ENCODE measurements at regions not wholly inside any gene's neighbourhood (a gene's known extent, or its start where the extent isn't known, plus 50 kb on each side); places are given as distances from the start of the nearest gene placed in this dataset.

GRCh38 chr16:86283944-86284343 lies 226.4 kb upstream of the FOXF1 start:
- Histone ChIP-seq H3K36me3 (ENCODE audit: control insufficient read depth, low read length) (no peaks in the 10 kb centered on the region), H3K4me2 (ENCODE audit: low read length) (no peak overlapping the region), H3K27ac (ENCODE audit: low read depth, low read length) (no peak overlapping the region), H4K20me1 (ENCODE audit: control insufficient read depth, insufficient read depth, low read depth, low read length) (no peaks in the 10 kb centered on the region), H3K9me3 (ENCODE audit: control insufficient read depth, insufficient read depth, low read length) (no peaks in the 10 kb centered on the region), H3K9me2 (replicated peaks; ENCODE audit: control insufficient read depth, low read length) (no peaks in the 10 kb centered on the region), H3K4me1 (ENCODE audit: control insufficient read depth, low read length) (no peaks in the 10 kb centered on the region), H3F3A (ENCODE audit: control insufficient read depth, insufficient read depth) (no peaks in the 10 kb centered on the region), H3K79me2 (ENCODE audit: control insufficient read depth, low read length) (no peaks in the 10 kb centered on the region), H3K4me3 (ENCODE audit: low read length) (no peak overlapping the region), H3K27me3 (ENCODE audit: control insufficient read depth, low read length) (peaks cover 14% of the 10 kb centered on the region)
- TF ChIP-seq EZH2phosphoT487 (IDR thresholded peaks at IDR 0.05; ENCODE audit: borderline replicate concordance, low read length) (no peak), CTCF (IDR thresholded peaks at IDR 0.05; ENCODE audit: low read depth, low read length, poor library complexity, severe bottlenecking) (no peak)

- H3K4me1 ChIP-seq (ENCODE audit: control insufficient read depth, low read length), result no peaks in the 10 kb centered on the region
- no peak overlapping the region for H3K4me2 ChIP-seq (ENCODE audit: low read length)
- TF ChIP-seq CTCF (IDR thresholded peaks at IDR 0.05; ENCODE audit: low read depth, low read length, poor library complexity, severe bottlenecking) (no peak), EZH2phosphoT487 (IDR thresholded peaks at IDR 0.05; ENCODE audit: borderline replicate concordance, low read length) (no peak)
- H3K4me3 ChIP-seq (ENCODE audit: low read length), result no peak overlapping the region
- H3K9me2 ChIP-seq (replicated peaks; ENCODE audit: control insufficient read depth, low read length), result no peaks in the 10 kb centered on the region
- no peaks in the 10 kb centered on the region for H4K20me1 ChIP-seq (ENCODE audit: control insufficient read depth, insufficient read depth, low read depth, low read length)
- H3K79me2 ChIP-seq (ENCODE audit: control insufficient read depth, low read length), result no peaks in the 10 kb centered on the region
- no peak overlapping the region for H3K27ac ChIP-seq (ENCODE audit: low read depth, low read length)
- H3K36me3 ChIP-seq (ENCODE audit: control insufficient read depth, low read length), result no peaks in the 10 kb centered on the region
- peaks cover 26% of the 10 kb centered on the region for H3K27me3 ChIP-seq (ENCODE audit: control insufficient read depth, low read length)
- no peaks in the 10 kb centered on the region for H3F3A ChIP-seq (ENCODE audit: control insufficient read depth, insufficient read depth)
- no peaks in the 10 kb centered on the region for H3K9me3 ChIP-seq (ENCODE audit: control insufficient read depth, insufficient read depth, low read length)
These were observed 224.9 kb upstream of the FOXF1 start for GRCh38 chr16:86285421-86285820.

GRCh38 chr16:86285938-86286921 lies 224.1 kb upstream of the FOXF1 start:
- no peaks in the 10 kb centered on the region for H3K9me3 ChIP-seq (ENCODE audit: control insufficient read depth, insufficient read depth, low read length)
- no peak overlapping the region for H3K4me2 ChIP-seq (ENCODE audit: low read length)
- no peak for TF ChIP-seq CTCF (IDR thresholded peaks at IDR 0.05; ENCODE audit: low read depth, low read length, poor library complexity, severe bottlenecking)
- no peak for TF ChIP-seq EZH2phosphoT487 (IDR thresholded peaks at IDR 0.05; ENCODE audit: borderline replicate concordance, low read length)
- no peaks in the 10 kb centered on the region for H3K9me2 ChIP-seq (replicated peaks; ENCODE audit: control insufficient read depth, low read length)
- no peaks in the 10 kb centered on the region for H3K36me3 ChIP-seq (ENCODE audit: control insufficient read depth, low read length)
- no peak overlapping the region for H3K4me3 ChIP-seq (ENCODE audit: low read length)
- H3F3A ChIP-seq (ENCODE audit: control insufficient read depth, insufficient read depth), result no peaks in the 10 kb centered on the region
- H3K27me3 ChIP-seq (ENCODE audit: control insufficient read depth, low read length), result peaks cover 32% of the 10 kb centered on the region
- no peaks in the 10 kb centered on the region for H3K79me2 ChIP-seq (ENCODE audit: control insufficient read depth, low read length)
- H3K4me1 ChIP-seq (ENCODE audit: control insufficient read depth, low read length), result no peaks in the 10 kb centered on the region
- no peaks in the 10 kb centered on the region for H4K20me1 ChIP-seq (ENCODE audit: control insufficient read depth, insufficient read depth, low read depth, low read length)
- no peak overlapping the region for H3K27ac ChIP-seq (ENCODE audit: low read depth, low read length)

Data from DOHH2 (cell line).